Tibial nerve (tissue), 4 donors: ENCODE measurements at regions not wholly inside any gene's neighbourhood (a gene's known extent, or its start where the extent isn't known, plus 50 kb on each side); places are given as distances from the start of the nearest gene placed in this dataset.

Experiments used
- DNase-seq, 2 donors: peaks; one replicate each; pipeline ENCODE4 v3.0.0-alpha.2; 2019; ENCODE audit warnings: low spot score in 2 of 2
- H3K27ac ChIP-seq, 4 donors: fragments of 200-600 bp; sonication (generic) in 3 of 4; one replicate each; pipeline ENCODE4 v1.5.1; 2017 to 2019; ENCODE audit warnings: mild to moderate bottlenecking in 1 of 4
- H3K27me3 ChIP-seq, 2 donors: fragments of 200-600 bp; sonication (generic) in 1 of 2; one replicate each; pipeline versions ENCODE4 v1.5.1 to v1.6.0; 2017 to 2019
- H3K36me3 ChIP-seq, 3 donors: fragments of 200-600 bp; sonication (generic); one replicate each; pipeline ENCODE4 v1.5.1; 2018 to 2019
- H3K4me1 ChIP-seq, 4 donors: fragments of 200-600 bp; sonication (generic) in 3 of 4; one replicate each; pipeline ENCODE4 v1.5.1; 2017 to 2019
- H3K4me3 ChIP-seq, 4 donors: fragments of 200-600 bp; sonication (generic) in 3 of 4; one replicate each; pipeline ENCODE4 v1.5.1; 2017 to 2019; ENCODE audit warnings: mild to moderate bottlenecking in 1 of 4, moderate library complexity in 1 of 4
- H3K9me3 ChIP-seq, 4 donors: fragments of 200-600 bp; sonication (generic) in 3 of 4; one replicate each; pipeline ENCODE4 v1.5.1; 2017 to 2019
- EP300 ChIP-seq, 2 donors: sonication (generic); formaldehyde crosslinking; IDR thresholded peaks; one replicate each; pipeline ENCODE4 v1.6.1; 2017; ENCODE audit warnings: antibody characterized with exemption in 2 of 2, mild to moderate bottlenecking in 1 of 2
- POLR2A ChIP-seq, 2 donors: fragments of 450-650 bp; IDR thresholded peaks; one replicate each; pipeline ENCODE4 v1.6.1; 2017; ENCODE audit warnings: antibody characterized with exemption in 2 of 2, mild to moderate bottlenecking in 2 of 2, moderate library complexity in 2 of 2
- WGBS, 2 donors: methylation state at CpG; one replicate each; pipeline ENCODE4 v1.1.5; 2018; 5-methylcytosine and 5-hydroxymethylcytosine counted together
- TF ChIP-seq, protein P1 (sequence below), 5 experiments: fragments of 200-600 bp in 3 of 5; fragments of 450-650 bp in 2 of 5; sonication (generic) in 3 of 5; IDR thresholded peaks; one replicate each; pipeline ENCODE4 v1.5.1; 2016 to 2019; ENCODE audit warnings: antibody characterized with exemption in 5 of 5, mild to moderate bottlenecking in 3 of 5, moderate library complexity in 2 of 5

DNA sequence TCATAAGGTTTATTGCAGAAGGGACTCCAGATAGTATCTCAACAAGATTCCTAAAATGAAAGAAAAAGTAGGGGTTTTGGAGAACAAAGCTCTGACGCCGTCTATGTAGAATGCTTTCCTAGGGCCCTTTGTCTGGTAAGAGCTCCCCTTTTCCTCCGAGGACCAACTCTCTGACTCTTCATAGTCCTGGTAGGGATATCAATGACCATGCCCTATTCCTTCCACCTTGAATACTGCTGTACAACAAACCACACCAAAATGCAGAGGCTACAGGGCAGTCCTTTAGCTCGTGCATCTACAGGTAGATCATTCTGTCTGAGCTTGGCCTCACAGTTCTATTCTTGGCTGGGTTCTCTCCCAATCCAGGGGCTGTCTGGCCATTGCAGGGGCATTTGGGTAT is 190.3 kb downstream of the WDR11 start:
- TF ChIP-seq, protein P1, sequence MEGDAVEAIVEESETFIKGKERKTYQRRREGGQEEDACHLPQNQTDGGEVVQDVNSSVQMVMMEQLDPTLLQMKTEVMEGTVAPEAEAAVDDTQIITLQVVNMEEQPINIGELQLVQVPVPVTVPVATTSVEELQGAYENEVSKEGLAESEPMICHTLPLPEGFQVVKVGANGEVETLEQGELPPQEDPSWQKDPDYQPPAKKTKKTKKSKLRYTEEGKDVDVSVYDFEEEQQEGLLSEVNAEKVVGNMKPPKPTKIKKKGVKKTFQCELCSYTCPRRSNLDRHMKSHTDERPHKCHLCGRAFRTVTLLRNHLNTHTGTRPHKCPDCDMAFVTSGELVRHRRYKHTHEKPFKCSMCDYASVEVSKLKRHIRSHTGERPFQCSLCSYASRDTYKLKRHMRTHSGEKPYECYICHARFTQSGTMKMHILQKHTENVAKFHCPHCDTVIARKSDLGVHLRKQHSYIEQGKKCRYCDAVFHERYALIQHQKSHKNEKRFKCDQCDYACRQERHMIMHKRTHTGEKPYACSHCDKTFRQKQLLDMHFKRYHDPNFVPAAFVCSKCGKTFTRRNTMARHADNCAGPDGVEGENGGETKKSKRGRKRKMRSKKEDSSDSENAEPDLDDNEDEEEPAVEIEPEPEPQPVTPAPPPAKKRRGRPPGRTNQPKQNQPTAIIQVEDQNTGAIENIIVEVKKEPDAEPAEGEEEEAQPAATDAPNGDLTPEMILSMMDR (IDR thresholded peaks at IDR 0.05), result no peak
- TF ChIP-seq EP300 (IDR thresholded peaks at IDR 0.05) (no peak), POLR2A (IDR thresholded peaks at IDR 0.05) (no peak)
- no peaks in the 10 kb centered on the region for H3K9me3 ChIP-seq
- H3K4me3 ChIP-seq, result no peak overlapping the region
- 84 to 93% methylated on average over 4 of the region's 4 CpGs for WGBS, 2 donors
- DNase-seq, result no peak
- H3K27ac ChIP-seq, result no peak overlapping the region
- H3K4me1 ChIP-seq, result no peaks in the 10 kb centered on the region
- H3K27me3 ChIP-seq, result no peaks in the 10 kb centered on the region
- no peaks in the 10 kb centered on the region for H3K36me3 ChIP-seq

- no peak for DNase-seq
- no peak overlapping the region for H3K4me3 ChIP-seq
- no peaks in the 10 kb centered on the region for H3K27me3 ChIP-seq
- WGBS, 2 donors, result 85 to 90% methylated on average over 3 of the region's 3 CpGs
- TF ChIP-seq, protein P1 (IDR thresholded peaks at IDR 0.05), result no peak
- TF ChIP-seq EP300 (IDR thresholded peaks at IDR 0.05) (no peak), POLR2A (IDR thresholded peaks at IDR 0.05) (no peak)
- H3K9me3 ChIP-seq, result no peaks in the 10 kb centered on the region
- H3K27ac ChIP-seq, result no peak overlapping the region
- no peaks in the 10 kb centered on the region for H3K36me3 ChIP-seq
- H3K4me1 ChIP-seq, result no peaks in the 10 kb centered on the region
These were observed 190.7 kb downstream of the WDR11 start for GRCh38 chr10:121041906-121042305.

DNA sequence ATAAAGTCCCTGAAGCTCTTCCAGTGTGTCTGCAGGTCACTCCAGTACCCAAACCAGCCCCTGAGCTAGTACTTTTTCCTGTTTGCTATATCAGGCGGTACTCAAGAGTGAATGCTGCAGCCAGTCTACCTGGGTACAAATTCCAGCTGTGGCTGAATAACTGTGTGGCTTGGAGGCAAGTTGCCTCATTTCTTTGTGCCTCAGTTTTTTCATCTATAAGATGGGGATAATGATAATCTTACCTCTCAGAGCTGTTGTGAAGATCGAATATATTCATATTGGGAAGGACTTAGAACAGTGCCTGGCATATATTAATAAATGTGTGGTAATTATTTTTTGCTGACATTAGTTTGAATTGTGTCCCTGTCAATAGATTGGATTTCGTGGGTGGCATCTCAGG is 191.2 kb downstream of the WDR11 start:
- 91 to 94% methylated on average over 3 of the region's 3 CpGs for WGBS, 2 donors
- DNase-seq, result no peak

DNA sequence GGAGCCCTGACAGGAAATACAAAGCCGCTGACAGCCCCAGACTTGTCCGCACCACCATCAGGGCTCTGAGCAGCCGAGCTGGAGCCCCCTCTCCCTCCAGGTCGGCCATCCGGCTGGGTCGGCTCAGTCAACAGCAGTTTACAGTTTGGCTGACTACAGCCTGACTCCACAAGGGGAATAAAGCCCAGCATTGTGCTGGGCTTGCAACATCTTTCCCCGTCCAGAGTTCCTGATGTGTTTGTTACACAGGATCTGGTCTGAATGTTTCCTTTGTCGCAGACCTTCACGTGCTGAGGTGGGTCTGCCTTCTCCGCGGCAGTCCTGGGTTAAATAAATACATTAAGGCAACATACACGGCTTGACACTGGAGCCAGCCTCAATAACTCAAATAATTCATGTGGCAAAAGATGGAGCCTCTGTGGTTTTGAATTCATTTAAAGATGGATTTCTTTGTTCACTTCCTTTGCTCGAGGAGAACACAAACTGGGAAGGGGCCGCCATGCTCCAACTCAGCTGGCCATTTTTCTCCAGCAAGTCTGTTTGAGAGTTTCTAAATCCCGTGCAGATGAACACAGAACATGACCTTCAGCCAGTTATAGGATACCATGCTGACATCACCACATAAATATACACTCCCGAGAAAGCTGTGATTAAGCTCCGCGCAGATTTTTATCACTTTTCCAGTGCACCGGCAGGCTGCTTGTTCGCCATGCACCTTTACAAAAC is 192.1 kb downstream of the WDR11 start:
- H3K27me3 ChIP-seq, result no peaks in the 10 kb centered on the region
- H3K4me1 ChIP-seq, result no peaks in the 10 kb centered on the region
- no peak overlapping the region for H3K27ac ChIP-seq
- 30 to 43% methylated on average over 20 of the region's 20 CpGs for WGBS, 2 donors
- no peak for TF ChIP-seq EP300 (IDR thresholded peaks at IDR 0.05)
- H3K4me3 ChIP-seq, result no peak overlapping the region
- H3K36me3 ChIP-seq, result no peaks in the 10 kb centered on the region
- DNase-seq, result no peak
- H3K9me3 ChIP-seq, result no peaks in the 10 kb centered on the region

More for the DNA sequence above, 191.2 kb downstream of the WDR11 start:
- no peaks in the 10 kb centered on the region for H3K36me3 ChIP-seq
- no peaks in the 10 kb centered on the region for H3K4me1 ChIP-seq
- H3K27ac ChIP-seq, result no peak overlapping the region
- no peaks in the 10 kb centered on the region for H3K9me3 ChIP-seq
- no peak overlapping the region for H3K4me3 ChIP-seq
- no peaks in the 10 kb centered on the region for H3K27me3 ChIP-seq
- TF ChIP-seq EP300 (IDR thresholded peaks at IDR 0.05) (no peak), POLR2A (IDR thresholded peaks at IDR 0.05) (no peak)
- TF ChIP-seq, protein P1 (IDR thresholded peaks at IDR 0.05), result no peak

DNA sequence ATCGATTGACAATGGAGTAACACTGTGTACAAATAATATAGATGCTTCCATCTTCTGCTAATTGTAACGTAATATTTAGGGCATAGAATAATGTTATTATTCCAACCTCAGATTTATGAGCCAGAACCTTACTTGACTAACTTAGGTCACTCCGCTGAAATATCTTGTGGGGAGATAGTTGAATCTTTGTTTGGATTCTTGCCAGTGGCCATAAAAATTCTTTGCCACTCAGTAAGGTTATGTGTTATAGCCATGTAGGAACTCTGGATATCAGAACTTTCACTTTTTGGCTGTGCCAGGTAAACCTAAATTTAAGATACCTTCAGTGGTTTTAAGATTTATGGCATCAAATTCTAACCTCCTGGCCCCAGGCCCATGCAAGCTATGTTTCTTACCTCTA is 197.6 kb downstream of the WDR11 start:
- no peaks in the 10 kb centered on the region for H3K36me3 ChIP-seq
- no peaks in the 10 kb centered on the region for H3K4me1 ChIP-seq
- no peak for DNase-seq
- no peak overlapping the region for H3K27ac ChIP-seq
- no peak overlapping the region for H3K4me3 ChIP-seq
- no peaks in the 10 kb centered on the region for H3K9me3 ChIP-seq
- WGBS, 2 donors, result 78 to 82% methylated on average over 3 of the region's 3 CpGs
- TF ChIP-seq, protein P1 (IDR thresholded peaks at IDR 0.05), result no peak
- TF ChIP-seq EP300 (IDR thresholded peaks at IDR 0.05), result no peak
- no peak for TF ChIP-seq POLR2A (IDR thresholded peaks at IDR 0.05)
- no peaks in the 10 kb centered on the region for H3K27me3 ChIP-seq
